ENCODE measurements at regions not wholly inside any gene's neighbourhood (a gene's known extent, or its start where the extent isn't known, plus 50 kb on each side); places are given as distances from the start of the nearest gene placed in this dataset.

- intact Hi-C loops (cut with DNase I), result no loop called here
- Histone ChIP-seq H3K27ac (ENCODE audit: low read depth in 2 of 2, low read length in 2 of 2) (no peak overlapping the region), H3K36me3 (ENCODE audit: control insufficient read depth in 2 of 3, insufficient read depth in 3 of 3, low read length in 3 of 3) (no peaks in the 10 kb centered on the region), H3K4me1 (ENCODE audit: control insufficient read depth in 2 of 3, insufficient read depth in 2 of 3, low read depth in 1 of 3, low read length in 3 of 3) (no peaks in the 10 kb centered on the region), H3K4me3 (ENCODE audit: low read length in 3 of 3) (no peak overlapping the region), H3K9me3 (ENCODE audit: control insufficient read depth in 2 of 3, insufficient read depth in 1 of 3, low read length in 3 of 3) (no peaks in the 10 kb centered on the region), H3K27me3 (ENCODE audit: control insufficient read depth, insufficient read depth, low read length) (no peaks in the 10 kb centered on the region), H3K9ac (ENCODE audit: low read length in 3 of 3) (no peak overlapping the region)
- FAIRE-seq (no peak), DNase-seq (no peak)
- no peak for TF ChIP-seq CTCF (IDR thresholded peaks at IDR 0.05; ENCODE audit: borderline replicate concordance, extremely low read depth, insufficient read depth)
Observed at GRCh38 chr20:60476045-60476444, 517.8 kb downstream of the CDH26 start.

- H3K27ac ChIP-seq (ENCODE audit: low read depth in 2 of 2, low read length in 2 of 2), result no peak overlapping the region
- H3K9me3 ChIP-seq (ENCODE audit: control insufficient read depth in 2 of 3, insufficient read depth in 1 of 3, low read length in 3 of 3), result no peaks in the 10 kb centered on the region
- no peak for TF ChIP-seq CTCF (IDR thresholded peaks at IDR 0.05; ENCODE audit: borderline replicate concordance, extremely low read depth, insufficient read depth)
- H3K9ac ChIP-seq (ENCODE audit: low read length in 3 of 3), result no peak overlapping the region
- H3K4me3 ChIP-seq (ENCODE audit: low read length in 3 of 3), result no peak overlapping the region
- H3K27me3 ChIP-seq (ENCODE audit: control insufficient read depth, insufficient read depth, low read length), result no peaks in the 10 kb centered on the region
- FAIRE-seq (no peak), DNase-seq (peak in 1 of 5 donors; percentile 15)
- intact Hi-C loops (cut with DNase I), result no loop called here
- H3K4me1 ChIP-seq (ENCODE audit: control insufficient read depth in 2 of 3, insufficient read depth in 2 of 3, low read depth in 1 of 3, low read length in 3 of 3), result no peaks in the 10 kb centered on the region
- H3K36me3 ChIP-seq (ENCODE audit: control insufficient read depth in 2 of 3, insufficient read depth in 3 of 3, low read length in 3 of 3), result no peaks in the 10 kb centered on the region
Observed at GRCh38 chr20:60477958-60478357, 519.7 kb downstream of the CDH26 start.

GRCh38 chr20:60478533-60478932, 520.3 kb downstream of the CDH26 start:
- no peak for FAIRE-seq
- H3K27ac ChIP-seq (ENCODE audit: low read depth in 2 of 2, low read length in 2 of 2), result no peak overlapping the region

More at GRCh38 chr20:60478533-60478932, 520.3 kb downstream of the CDH26 start:
- no peak for DNase-seq
- Histone ChIP-seq H3K9me3 (ENCODE audit: control insufficient read depth in 2 of 3, insufficient read depth in 1 of 3, low read length in 3 of 3) (no peaks in the 10 kb centered on the region), H3K9ac (ENCODE audit: low read length in 3 of 3) (no peak overlapping the region), H3K4me3 (ENCODE audit: low read length in 3 of 3) (no peak overlapping the region), H3K36me3 (ENCODE audit: control insufficient read depth in 2 of 3, insufficient read depth in 3 of 3, low read length in 3 of 3) (no peaks in the 10 kb centered on the region), H3K4me1 (ENCODE audit: control insufficient read depth in 2 of 3, insufficient read depth in 2 of 3, low read depth in 1 of 3, low read length in 3 of 3) (no peaks in the 10 kb centered on the region), H3K27me3 (ENCODE audit: control insufficient read depth, insufficient read depth, low read length) (no peaks in the 10 kb centered on the region)
- intact Hi-C loops (cut with DNase I), result no loop called here
- TF ChIP-seq CTCF (IDR thresholded peaks at IDR 0.05; ENCODE audit: borderline replicate concordance, extremely low read depth, insufficient read depth), result no peak

Data from kidney (tissue), 13 donors.